Stromal cell of bone marrow (primary cell): ENCODE measurements at regions not wholly inside any gene's neighbourhood (a gene's known extent, or its start where the extent isn't known, plus 50 kb on each side); places are given as distances from the start of the nearest gene placed in this dataset.
"Not testable (repeated sequence)": the region's sequence is repeated elsewhere in the genome, so short reads cannot be mapped to it uniquely, and the experiment has no call there.

Experiments used
- DNase-seq: peaks from one replicate; pipeline ENCODE4 v3.0.0-alpha.2; 2012; ENCODE audit warnings: low read depth

GRCh38 chr4:120005527-120005926, 61.1 kb downstream of the MAD2L1 start:
- no peak for DNase-seq

- DNase-seq = no peak
Observed at GRCh38 chr4:120005076-120005475, 61.6 kb downstream of the MAD2L1 start.

- DNase-seq = no peak
Observed at GRCh38 chr4:120004054-120004453, 62.6 kb downstream of the MAD2L1 start.

- DNase-seq = no peak
Observed at GRCh38 chr4:120003193-120003592, 63.5 kb downstream of the MAD2L1 start.

- DNase-seq = no peak
Observed at GRCh38 chr4:120001850-120002249, 64.8 kb downstream of the MAD2L1 start.

- DNase-seq = no peak
Observed at GRCh38 chr4:120000591-120001296, 65.9 kb downstream of the MAD2L1 start.

GRCh38 chr4:119996024-119996423, 70.6 kb downstream of the MAD2L1 start:
- DNase-seq = not testable (repeated sequence)

- no peak for DNase-seq
Observed at GRCh38 chr4:119984996-119985395, 81.7 kb downstream of the MAD2L1 start.

GRCh38 chr4:119982756-119983155, 83.9 kb downstream of the MAD2L1 start:
- no peak for DNase-seq

- DNase-seq = no peak
Observed at GRCh38 chr4:119980456-119980855, 86.2 kb downstream of the MAD2L1 start.

- no peak for DNase-seq
Observed at GRCh38 chr4:119977076-119977940, 89.3 kb downstream of the MAD2L1 start.

GRCh38 chr4:119971431-119972084, 95.1 kb downstream of the MAD2L1 start:
- DNase-seq = no peak

GRCh38 chr4:119962631-119963030, 104.0 kb downstream of the MAD2L1 start:
- no peak for DNase-seq

GRCh38 chr4:119958983-119959382, 107.7 kb downstream of the MAD2L1 start:
- DNase-seq = no peak

- no peak for DNase-seq
Observed at GRCh38 chr4:119955256-119955655, 111.4 kb downstream of the MAD2L1 start.

- not testable (repeated sequence) for DNase-seq
Observed at GRCh38 chr4:119954487-119954886, 112.2 kb downstream of the MAD2L1 start.

- peak; percentile 4 for DNase-seq
Observed at GRCh38 chr4:119946359-119946758, 120.3 kb downstream of the MAD2L1 start.

- no peak for DNase-seq
Observed at GRCh38 chr4:119942806-119943205, 123.8 kb downstream of the MAD2L1 start.

- no peak for DNase-seq
Observed at GRCh38 chr4:119940557-119940956, 126.1 kb downstream of the MAD2L1 start.

GRCh38 chr4:119939071-119939995, 127.3 kb downstream of the MAD2L1 start:
- DNase-seq = peak; percentile 50

- DNase-seq = no peak
Observed at GRCh38 chr4:119937746-119938145, 128.9 kb downstream of the MAD2L1 start.

- no peak for DNase-seq
Observed at GRCh38 chr4:119933606-119934005, 133.0 kb downstream of the MAD2L1 start.
